ENCODE measurements at regions not wholly inside any gene's neighbourhood (a gene's known extent, or its start where the extent isn't known, plus 50 kb on each side); places are given as distances from the start of the nearest gene placed in this dataset.
"Not testable (repeated sequence)": the region's sequence is repeated elsewhere in the genome, so short reads cannot be mapped to it uniquely, and the experiment has no call there.

- DNase-seq (ENCODE audit: low read depth in 2 of 2): no peak
Observed at GRCh38 chr7:153190986-153191385, 431.4 kb downstream of the ACTR3B start.

DNA sequence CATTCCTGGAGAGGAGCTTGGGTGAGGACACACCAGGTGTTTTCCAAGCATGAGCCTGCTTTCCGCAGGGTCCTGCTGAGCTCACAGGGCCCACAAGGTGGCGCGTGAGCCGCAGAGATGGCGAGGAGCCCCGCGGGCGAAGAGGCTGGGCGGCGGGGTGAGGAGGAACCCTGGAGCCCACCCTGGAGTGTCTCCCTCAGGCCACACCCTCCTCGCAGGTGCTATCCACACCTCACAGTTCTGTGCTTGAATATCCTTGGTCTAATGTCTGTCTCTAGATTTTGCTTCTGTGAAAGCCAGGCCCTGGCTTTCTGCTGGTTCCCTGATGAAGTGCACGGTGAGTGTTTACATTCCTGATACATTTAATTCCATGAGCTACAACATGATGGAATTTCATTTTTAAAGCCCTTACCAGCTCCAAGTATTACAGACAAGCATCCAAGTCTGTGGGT lies 433.6 kb downstream of the ACTR3B start:
- DNase-seq (ENCODE audit: low read depth in 2 of 2): no peak

- no peak for DNase-seq (ENCODE audit: low read depth in 2 of 2)
Observed at GRCh38 chr7:153217032-153217431, 457.5 kb downstream of the ACTR3B start.

GRCh38 chr7:153224890-153225289 lies 465.3 kb downstream of the ACTR3B start:
- DNase-seq (ENCODE audit: low read depth in 2 of 2): no peak

DNA sequence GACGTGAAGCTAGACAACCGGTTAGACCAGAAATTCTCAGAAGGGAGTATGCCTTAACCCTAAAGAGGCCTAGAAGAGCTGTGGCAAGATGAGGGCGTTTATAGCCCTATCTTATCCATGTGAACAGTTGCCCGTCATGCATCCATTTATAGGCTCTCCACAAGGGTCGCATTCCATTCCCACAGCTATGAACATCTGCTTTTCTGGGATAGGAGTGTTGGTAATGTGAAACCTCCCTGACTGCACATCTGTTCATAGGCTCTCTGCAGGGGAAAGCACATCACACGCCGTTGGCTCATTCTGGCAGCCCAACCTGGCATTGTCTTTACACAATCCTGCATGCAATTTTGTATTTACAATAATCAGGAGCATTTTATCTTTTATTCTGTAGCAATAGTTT lies 485.6 kb downstream of the ACTR3B start:
- DNase-seq (ENCODE audit: low read depth in 2 of 2): not testable (repeated sequence)

DNA sequence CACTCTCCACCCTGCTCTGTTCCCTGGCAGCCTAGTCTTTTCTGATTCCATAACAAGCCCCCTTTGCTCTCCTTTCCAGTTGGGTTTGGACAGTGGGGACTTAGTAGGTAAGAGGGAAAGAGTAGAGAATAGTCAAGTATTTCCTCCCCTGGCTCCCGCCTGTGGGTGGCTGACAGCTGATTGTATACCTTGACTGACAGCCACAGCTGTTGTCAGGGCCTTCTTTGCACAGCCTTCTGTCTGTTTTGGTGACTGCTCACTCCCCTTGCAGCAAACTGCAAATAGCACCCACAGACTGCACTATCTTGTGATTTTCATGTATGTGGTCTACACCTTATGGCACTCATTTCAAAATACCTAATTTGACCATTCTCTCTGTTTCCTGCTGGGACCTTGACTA lies 486.3 kb downstream of the ACTR3B start:
- no peak for DNase-seq (ENCODE audit: low read depth in 2 of 2)

DNA sequence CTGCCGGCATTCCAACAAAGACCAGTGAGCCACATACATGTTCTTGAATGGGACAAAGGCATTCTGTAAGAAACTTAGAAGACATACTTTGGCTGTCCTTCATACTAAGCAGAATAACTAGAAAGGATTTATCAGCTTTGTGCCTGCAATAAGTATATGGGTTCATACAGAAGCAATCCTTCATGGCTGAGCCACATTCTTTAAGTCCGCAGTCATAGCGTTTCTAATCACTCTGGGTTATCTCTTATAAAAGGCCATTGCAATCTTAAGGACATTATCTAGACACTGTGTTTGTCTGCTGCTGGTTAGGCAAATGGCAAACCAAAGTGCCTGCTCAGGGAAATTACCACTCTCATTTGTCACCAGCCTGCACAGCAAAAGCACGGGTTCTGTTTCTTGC lies 488.4 kb downstream of the ACTR3B start:
- DNase-seq (ENCODE audit: low read depth in 2 of 2): no peak

DNA sequence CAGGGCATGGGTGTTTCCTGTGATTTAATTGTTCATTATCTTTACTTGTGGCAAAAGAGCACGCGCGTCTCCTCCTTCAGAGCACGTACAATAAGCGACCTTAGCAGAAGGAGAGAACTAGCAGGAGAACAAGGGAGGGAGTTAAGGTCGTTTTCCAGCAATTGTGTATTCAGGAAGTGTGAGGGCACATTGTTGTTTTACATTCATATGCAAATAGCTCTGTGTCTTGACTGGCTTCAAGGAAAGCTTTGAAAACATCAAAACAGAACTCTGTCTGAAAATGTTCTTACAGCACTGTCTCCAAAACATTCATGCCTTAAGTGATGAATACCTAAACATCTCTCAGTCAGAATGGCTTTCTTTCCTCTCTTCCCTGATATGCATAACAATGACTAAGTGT lies 499.1 kb downstream of the ACTR3B start:
- no peak for DNase-seq (ENCODE audit: low read depth in 2 of 2)

GRCh38 chr7:153276394-153276793 lies 516.8 kb downstream of the ACTR3B start:
- no peak for DNase-seq (ENCODE audit: low read depth in 2 of 2)

DNA sequence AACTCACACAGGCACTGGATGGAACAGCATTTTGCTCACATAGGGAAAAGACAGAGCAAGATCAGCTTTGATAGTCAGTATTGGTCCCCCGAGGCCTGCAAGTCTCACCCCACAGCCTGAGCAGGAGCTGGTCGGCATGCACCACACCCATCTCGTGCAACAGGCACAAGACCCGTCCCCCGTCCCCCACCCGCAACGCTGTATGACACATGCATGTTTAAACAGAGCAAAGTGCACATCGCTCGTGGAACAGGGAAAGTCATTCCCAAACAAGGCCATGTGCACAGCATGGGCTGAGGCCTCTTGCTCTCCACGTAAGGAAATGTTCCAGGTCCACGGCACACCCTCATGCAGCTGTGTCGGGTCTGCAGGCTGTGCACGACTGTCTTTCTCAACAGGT lies 527.2 kb downstream of the ACTR3B start:
- no peak for DNase-seq (ENCODE audit: low read depth in 2 of 2)

- DNase-seq (ENCODE audit: low read depth in 2 of 2): no peak
Observed at GRCh38 chr7:153290066-153290465, 530.5 kb downstream of the ACTR3B start.

GRCh38 chr7:153297141-153297540 lies 537.6 kb downstream of the ACTR3B start:
- no peak for DNase-seq (ENCODE audit: low read depth in 2 of 2)

DNA sequence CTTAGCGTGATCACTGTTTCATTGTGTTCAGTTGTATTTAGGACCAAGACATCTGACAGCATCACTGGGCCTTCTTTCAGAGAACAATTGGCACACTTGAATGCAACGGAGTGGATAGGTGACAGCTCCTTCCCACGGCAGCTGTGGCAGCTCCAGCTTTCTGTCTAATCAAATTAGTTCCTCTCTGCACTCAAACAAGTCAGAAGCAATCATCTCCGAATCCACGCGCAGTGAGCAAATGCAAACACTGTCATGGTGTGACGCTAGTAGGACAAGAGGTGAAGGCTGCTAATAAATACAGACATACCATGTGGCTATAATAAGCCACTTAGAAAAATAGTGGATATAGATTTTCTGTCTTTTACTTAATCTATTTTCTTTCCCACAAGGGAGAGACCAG lies 542.4 kb downstream of the ACTR3B start:
- DNase-seq (ENCODE audit: low read depth in 2 of 2): no peak

DNA sequence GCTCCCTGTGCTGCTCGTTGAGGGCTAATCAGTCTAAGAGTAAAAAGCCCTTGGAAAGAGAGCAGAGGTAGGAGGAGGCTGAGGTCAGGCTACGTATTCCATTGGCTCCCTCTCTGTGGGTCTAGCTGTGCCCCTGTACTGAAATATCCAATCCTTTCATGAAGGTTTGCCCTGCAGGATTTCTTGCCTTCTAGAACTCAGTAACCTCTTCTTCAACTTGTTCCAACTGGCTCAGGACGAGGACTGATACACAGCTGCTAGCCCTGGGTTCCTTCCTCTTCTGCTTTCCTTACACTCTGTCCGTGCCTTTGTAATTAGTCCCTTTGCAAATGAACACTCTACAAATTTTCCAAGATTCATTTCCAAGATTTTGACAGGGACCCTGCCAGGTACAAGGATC lies 560.5 kb downstream of the ACTR3B start:
- no peak for DNase-seq (ENCODE audit: low read depth in 2 of 2)

DNA sequence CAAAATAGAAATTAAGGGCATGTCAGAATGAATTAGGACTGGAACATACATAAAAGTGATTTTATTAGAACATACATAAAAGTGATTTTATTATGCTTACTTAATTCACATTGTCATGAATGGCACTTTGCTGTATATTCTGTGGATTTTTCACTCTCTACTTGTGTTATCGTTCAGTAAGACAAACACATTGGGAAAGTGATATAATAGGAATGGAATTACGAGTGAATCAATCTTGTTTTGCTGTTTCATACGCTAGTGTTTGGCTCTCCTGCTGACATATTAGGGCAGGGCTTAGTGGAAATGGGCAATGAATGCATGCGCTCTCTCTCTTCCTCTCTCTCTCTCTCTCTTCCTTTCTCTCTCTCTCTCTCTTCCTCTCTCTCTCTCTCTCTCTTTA lies 561.1 kb downstream of the ACTR3B start:
- no peak for DNase-seq (ENCODE audit: low read depth in 2 of 2)

DNA sequence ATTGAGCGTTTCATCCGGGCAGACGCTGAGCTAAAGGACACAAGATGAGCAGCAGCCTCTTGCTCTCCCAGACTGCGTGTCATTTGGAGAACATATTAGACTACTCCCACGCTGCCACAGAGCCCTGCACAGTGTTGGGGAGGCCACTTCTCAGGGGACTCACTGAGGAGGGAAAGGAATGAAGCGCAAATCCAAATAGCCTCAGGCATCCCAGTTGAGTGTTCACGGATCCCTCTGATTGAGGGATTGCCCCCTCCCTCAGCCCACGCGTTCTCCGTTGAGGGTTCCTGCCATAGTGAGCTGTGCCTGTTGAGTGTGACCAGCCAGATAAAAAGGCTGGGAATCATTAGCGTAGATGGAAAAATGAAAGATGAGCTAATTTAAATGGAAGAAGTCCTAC lies 563.4 kb downstream of the ACTR3B start:
- DNase-seq (ENCODE audit: low read depth in 2 of 2): no peak

- no peak for DNase-seq (ENCODE audit: low read depth in 2 of 2)
Observed at GRCh38 chr7:153324094-153324493, 564.5 kb downstream of the ACTR3B start.

DNA sequence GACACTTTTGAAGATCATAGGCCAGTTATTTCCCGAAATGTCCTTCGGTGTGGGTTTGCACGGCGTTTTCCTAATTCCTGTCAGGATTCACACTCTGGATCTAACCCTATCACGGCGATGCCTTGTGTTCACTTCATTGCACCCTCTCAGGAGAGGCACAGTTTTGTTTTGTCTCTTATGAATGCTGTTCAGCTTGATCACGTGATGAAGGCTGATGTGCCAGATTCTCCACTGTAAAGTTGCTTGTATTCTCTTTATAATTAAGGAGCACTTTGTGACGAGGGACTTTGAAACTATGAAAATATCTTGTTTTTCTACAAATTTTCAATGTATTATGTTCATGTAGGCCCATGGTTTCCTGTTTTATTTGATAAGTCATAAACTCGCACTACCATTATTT lies 568.1 kb downstream of the ACTR3B start:
- no peak for DNase-seq (ENCODE audit: low read depth in 2 of 2)

DNA sequence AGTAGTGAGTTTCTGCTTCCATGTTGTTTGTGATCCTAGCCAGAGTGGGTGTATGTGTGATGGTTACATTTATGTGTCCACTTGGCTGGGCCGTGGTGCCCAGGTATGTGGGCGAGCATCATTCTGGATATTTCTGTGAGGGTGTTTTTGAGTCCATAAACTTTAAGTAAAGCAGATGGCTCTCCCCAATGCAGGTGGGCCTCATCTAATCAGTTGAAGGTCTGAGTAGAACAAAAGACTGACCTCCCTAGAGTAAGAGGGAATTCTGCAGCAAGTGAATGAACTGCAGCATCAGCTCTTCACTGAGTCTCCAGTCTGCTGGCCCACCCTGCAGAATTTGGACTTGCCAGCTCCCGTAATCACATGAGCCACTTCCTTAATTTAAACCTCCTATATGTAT lies 571.9 kb downstream of the ACTR3B start:
- DNase-seq (ENCODE audit: low read depth in 2 of 2): no peak

DNA sequence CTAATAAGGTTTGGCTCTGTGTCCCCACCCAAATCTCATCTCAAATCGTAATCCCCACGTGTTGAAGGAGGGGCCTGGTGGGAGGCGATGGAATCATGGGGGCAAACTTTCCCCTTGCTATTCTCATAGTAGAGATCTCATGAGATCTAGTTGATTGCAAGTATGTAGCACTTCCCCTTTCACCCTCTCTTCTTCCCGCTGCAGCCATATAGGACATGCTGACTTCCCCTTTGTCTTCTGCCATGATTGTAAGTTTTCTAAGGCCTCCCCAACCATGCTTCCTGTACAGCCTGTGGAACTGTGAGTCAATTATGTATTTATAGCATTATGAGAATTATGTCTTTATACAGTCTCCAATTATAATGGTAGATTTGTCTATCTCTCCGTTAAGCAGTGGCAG lies 594.5 kb downstream of the ACTR3B start:
- DNase-seq (ENCODE audit: low read depth in 2 of 2): no peak

DNA sequence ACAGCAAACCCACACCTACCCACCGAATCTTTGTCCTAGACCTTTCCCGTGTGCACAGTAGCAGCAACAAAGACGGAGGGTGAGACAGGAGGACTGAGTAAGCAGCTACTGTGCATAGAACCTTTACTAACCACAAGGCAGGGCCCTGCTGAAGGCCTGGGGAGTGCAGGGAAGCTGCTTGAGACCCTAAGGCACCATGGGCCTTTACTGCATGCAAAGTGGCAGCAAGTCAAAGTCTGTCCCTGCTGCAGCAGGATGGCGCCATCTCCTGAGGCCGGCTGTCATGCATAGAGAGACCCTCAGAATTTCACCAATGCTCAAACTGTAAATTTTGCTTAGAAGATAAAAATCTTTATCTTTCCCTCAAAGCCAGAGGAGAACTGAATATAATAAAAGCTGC lies 610.5 kb downstream of the ACTR3B start:
- DNase-seq (ENCODE audit: low read depth in 2 of 2): no peak

DNA sequence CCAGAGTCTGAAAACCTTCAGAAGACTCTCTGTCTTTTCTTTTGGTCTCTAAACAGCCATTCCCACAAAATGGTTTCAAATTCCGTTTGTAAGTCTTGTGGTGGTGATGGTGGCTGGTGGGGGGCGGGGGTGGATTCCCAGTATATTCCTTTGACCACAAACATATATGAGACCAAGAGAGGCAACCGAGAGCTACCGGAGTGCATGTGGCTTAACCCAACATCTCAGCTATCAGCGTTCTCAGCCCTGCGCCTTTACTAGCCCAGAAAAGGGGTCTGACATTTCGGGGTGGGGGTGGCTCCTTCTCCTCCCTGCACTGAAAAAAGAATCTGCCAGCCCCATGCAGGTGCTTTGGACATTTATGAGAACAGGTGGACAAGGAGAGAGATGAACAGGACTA lies 621.1 kb downstream of the ACTR3B start:
- no peak for DNase-seq (ENCODE audit: low read depth in 2 of 2)

DNA sequence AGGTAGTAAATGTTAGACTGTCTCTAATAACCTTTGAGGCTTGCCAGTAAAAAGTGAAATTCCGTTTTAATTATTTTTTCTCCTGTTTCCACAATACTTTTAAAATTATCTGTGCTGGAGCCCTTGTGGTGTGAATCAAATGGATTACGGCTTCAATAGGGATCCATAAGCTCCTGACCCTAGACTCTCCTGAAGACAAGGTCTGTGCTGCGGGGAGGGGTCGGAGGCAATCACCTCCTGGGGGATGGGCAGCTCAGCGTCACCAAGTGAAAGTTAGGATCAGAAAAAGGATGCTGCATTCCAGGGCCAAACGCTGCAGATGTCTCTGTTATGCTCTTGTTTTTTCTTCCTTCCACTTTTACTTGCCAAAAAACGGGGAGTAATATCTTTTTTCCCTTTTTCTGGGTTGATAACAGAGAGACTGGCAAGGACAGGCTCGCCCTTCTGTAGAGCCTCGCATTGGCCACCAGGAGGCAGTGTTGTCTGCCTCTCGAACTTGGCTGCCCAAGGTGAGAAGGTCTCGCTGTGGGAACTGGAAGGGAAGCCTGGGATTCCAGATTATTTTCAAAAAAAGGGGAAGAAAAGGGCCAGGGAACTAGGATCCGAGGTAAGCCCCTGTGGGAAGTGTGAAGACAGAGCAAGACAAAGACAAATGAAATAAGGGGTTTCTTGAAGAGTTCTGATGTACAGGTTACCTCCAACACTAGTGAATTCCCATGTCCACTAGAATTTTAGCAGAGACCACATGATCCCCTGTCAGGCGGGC lies 621.9 kb downstream of the ACTR3B start:
- DNase-seq (ENCODE audit: low read depth in 2 of 2): no peak

GRCh38 chr7:153382641-153383101 lies 623.1 kb downstream of the ACTR3B start:
- DNase-seq (ENCODE audit: low read depth in 2 of 2): no peak
